Naive B cell (primary cell): ENCODE measurements at regions not wholly inside any gene's neighbourhood (a gene's known extent, or its start where the extent isn't known, plus 50 kb on each side); places are given as distances from the start of the nearest gene placed in this dataset.

Experiments
- ATAC-seq, 2 donors: fragments of 150-1000 bp; cut with Tn5 transposase; 2 replicates each; pipeline ENCODE4 v1.10.0; 2021; ENCODE audit warnings: low read depth in 2 of 2, mild to moderate bottlenecking in 2 of 2, moderate library complexity in 2 of 2
- DNase-seq: peaks from one replicate; pipeline ENCODE4 v3.0.0; 2022
- H3K27ac Mint-ChIP-seq, 6 donors: one replicate each; pipeline ENCODE4 v1.8.0; 2020 to 2022; ENCODE audit warnings: mild to moderate bottlenecking in 6 of 6, mixed read lengths in 6 of 6, moderate library complexity in 5 of 6, inconsistent platforms in 2 of 6
- H3K27me3 Mint-ChIP-seq, 3 donors: one replicate each; pipeline ENCODE4 v1.8.0; 2021 to 2022; ENCODE audit warnings: mixed read lengths in 3 of 3, mild to moderate bottlenecking in 1 of 3
- H3K36me3 Mint-ChIP-seq, 2 donors: one replicate each; pipeline ENCODE4 v1.8.0; 2020 to 2022; ENCODE audit warnings: mixed read lengths in 2 of 2, inconsistent platforms in 1 of 2, mild to moderate bottlenecking in 1 of 2
- H3K4me1 Mint-ChIP-seq, 3 donors: one replicate each; pipeline ENCODE4 v1.8.0; 2020 to 2022; ENCODE audit warnings: mixed read lengths in 3 of 3, inconsistent platforms in 1 of 3, mild to moderate bottlenecking in 1 of 3, moderate library complexity in 1 of 3
- H3K4me3 Mint-ChIP-seq, 8 donors: one replicate each; pipeline ENCODE4 v1.8.0; 2020 to 2022; ENCODE audit warnings: mild to moderate bottlenecking in 8 of 8, mixed read lengths in 8 of 8, moderate library complexity in 8 of 8, inconsistent platforms in 2 of 8
- H3K9me3 Mint-ChIP-seq, 7 donors: one replicate each; pipeline ENCODE4 v1.8.0; 2020 to 2022; ENCODE audit warnings: mixed read lengths in 7 of 7, mild to moderate bottlenecking in 5 of 7, inconsistent platforms in 2 of 7, moderate library complexity in 1 of 7

DNA sequence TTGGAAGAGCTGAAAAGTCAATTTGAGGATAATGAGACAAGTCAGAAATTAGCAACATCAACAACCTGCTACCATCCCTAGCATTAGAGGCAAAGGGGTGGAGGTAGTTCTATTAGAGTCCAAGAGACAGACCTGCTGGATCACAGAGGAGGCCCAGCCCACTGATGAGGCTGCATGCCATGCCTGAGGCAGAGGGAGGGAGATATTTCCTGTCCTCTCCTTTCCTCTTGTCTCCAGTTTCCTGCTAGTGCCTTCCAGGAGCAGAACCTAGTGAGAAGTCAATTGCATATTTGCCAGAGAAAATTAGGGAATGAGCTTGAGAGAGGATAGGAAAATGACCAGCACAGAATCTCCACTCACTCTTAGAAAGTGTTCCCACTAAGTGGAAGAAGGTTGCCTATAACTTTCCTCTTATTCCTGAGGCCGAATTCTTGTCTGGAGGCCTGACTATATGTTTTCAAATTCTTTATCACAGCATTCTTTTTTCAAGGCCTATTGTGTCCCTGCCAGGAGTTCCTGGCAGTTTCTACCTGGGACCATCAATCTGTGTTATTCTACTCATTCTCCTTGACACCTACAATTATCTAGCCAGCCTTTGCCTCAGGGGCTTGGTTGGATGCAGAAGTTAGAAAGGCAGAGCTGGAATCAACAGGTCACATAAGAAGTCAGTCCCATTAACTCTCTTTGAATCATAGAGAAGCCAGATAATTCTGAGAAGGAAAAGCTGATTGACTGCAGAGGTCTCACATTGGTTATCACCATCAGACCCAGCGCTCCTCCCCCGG, 121.9 kb downstream of the EMP1 start:
- peaks cover 7 to 25% (median 16%) of the 10 kb centered on the region in 3 donors for H3K27me3 Mint-ChIP-seq
- DNase-seq: no peak
- no peaks in the 10 kb centered on the region for H3K4me1 Mint-ChIP-seq
- no peaks in the 10 kb centered on the region for H3K36me3 Mint-ChIP-seq
- H3K9me3 Mint-ChIP-seq: peaks cover 0 to 9% (median 5%) of the 10 kb centered on the region in 7 donors
- H3K4me3 Mint-ChIP-seq: no peak overlapping the region
- no peak for ATAC-seq
- H3K27ac Mint-ChIP-seq: no peak overlapping the region

DNA sequence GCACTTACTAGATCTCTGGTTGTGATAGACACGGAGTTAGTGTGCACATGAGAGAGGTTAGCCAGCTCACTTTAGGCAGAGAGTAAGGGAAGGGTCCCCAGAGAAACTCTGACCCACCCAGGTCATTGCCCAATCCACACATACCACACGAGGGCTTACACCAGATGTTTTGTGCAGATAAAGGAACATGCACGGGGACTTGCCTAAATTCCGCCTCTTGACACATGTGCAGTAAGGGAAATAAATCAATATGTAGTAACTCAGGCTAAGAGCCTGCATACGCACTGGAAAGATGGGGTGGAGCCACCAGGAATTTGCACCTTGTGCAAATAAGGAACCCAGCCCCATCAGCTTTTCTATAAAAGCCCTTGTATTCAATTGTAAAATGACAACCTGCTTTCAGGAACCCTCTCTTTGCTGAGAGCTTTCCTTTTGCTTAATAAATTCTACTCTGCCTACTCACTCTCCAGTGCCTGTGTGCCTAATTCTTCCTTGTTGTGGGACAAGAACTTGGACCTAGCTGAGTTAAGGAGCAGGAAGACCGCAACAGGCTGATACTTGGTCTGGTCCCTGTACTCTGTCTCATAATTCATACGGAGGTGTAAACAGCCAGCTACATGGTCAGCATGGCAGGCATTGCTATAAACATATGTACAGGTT, 120.2 kb downstream of the EMP1 start:
- no peak overlapping the region for H3K4me3 Mint-ChIP-seq
- H3K27ac Mint-ChIP-seq: no peak overlapping the region
- ATAC-seq (no peak), DNase-seq (no peak)
- no peaks in the 10 kb centered on the region for H3K4me1 Mint-ChIP-seq
- H3K27me3 Mint-ChIP-seq: peaks cover 14 to 29% (median 20%) of the 10 kb centered on the region in 3 donors
- H3K36me3 Mint-ChIP-seq: no peaks in the 10 kb centered on the region
- peaks cover 0 to 9% (median 5%) of the 10 kb centered on the region in 7 donors for H3K9me3 Mint-ChIP-seq

DNA sequence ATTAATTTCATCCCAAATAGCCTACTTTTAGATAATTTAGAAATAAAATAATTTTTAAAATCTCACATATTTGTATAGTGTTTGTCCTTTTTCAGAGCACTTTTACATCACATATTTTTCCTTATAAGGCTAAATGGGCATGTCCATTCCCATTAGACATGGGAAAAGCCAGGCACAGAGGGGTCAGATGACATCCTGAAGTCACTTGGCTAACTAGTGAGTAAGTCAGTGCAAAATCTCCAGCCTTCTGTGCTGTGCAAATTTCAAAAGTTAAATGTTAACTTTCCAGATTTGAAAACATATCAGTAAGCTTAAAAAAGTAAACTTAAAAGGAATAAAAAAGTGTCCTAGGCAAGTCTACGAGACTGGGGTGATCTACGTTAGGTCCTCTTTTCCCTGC, 117.4 kb downstream of the EMP1 start:
- Mint-ChIP-seq H3K4me3 (no peak overlapping the region), H3K27ac (no peak overlapping the region), H3K4me1 (no peaks in the 10 kb centered on the region), H3K27me3 (peaks cover 14 to 23% (median 14%) of the 10 kb centered on the region in 3 donors), H3K36me3 (no peaks in the 10 kb centered on the region), H3K9me3 (peaks cover 0 to 9% (median 5%) of the 10 kb centered on the region in 7 donors)
- DNase-seq (no peak), ATAC-seq (no peak)

DNA sequence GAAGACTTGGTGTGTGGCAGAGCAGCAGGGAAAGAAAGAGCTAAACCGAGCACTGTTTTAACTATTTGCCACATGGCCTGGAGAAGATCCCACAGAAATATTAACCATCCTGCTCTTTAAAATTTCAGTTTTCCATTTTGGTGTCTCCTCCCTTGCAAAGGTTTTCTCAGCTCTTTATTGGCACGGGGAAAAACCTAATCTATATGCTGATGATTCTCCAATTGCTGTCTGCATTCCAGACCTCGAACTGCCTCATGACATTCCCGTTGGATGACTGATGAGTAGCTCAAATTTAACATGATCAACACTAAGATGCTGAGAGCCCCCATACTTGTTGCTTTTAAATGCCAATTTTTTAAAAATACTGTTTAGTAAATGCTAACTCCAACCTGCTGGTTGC, 115.0 kb downstream of the EMP1 start:
- peaks cover 0 to 2% (median 0%) of the 10 kb centered on the region in 7 donors for H3K9me3 Mint-ChIP-seq
- no peaks in the 10 kb centered on the region for H3K36me3 Mint-ChIP-seq
- no peak overlapping the region for H3K27ac Mint-ChIP-seq
- ATAC-seq (no peak), DNase-seq (no peak)
- H3K4me1 Mint-ChIP-seq: no peaks in the 10 kb centered on the region
- H3K27me3 Mint-ChIP-seq: peaks cover 5 to 32% (median 14%) of the 10 kb centered on the region in 3 donors
- no peak overlapping the region for H3K4me3 Mint-ChIP-seq

DNA sequence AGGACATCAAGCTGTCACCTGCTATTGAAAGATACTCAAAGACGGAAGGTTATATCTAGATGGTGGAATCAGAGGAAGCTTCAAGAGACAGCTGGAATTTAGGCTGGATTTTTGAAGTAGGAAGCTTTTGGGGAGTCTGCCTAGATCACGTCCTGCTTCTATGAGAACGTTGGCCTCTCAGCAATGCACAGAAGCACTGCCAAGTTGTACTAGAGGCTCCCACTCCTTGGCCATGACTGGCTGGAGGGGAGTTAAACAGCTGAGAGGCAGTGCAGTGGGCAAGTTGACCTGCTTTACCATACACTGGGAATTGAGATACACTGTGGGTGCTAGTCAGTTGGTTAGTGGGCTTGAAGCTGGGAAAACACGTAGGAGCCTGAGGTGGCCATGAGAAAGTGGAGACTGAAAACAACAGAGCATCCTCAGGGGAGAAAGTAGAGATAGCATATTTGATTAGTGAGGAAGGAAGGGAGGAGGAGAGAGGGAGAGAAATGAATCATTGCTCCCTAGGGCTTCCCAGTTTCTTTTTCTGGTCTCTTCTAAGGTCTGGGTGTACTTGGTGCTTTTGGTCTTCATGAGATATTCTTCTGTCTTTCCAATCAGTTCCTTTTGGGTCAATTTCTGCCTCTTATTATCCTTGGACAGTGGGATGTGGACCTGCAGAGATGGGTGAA, 110.8 kb downstream of the EMP1 start:
- ATAC-seq (no peak), DNase-seq (no peak)
- peaks cover 3 to 23% (median 20%) of the 10 kb centered on the region in 3 donors for H3K27me3 Mint-ChIP-seq
- no peak overlapping the region for H3K4me3 Mint-ChIP-seq
- H3K27ac Mint-ChIP-seq: no peak overlapping the region
- H3K4me1 Mint-ChIP-seq: no peaks in the 10 kb centered on the region
- peaks cover 0 to 4% (median 0%) of the 10 kb centered on the region in 7 donors for H3K9me3 Mint-ChIP-seq
- H3K36me3 Mint-ChIP-seq: no peaks in the 10 kb centered on the region

DNA sequence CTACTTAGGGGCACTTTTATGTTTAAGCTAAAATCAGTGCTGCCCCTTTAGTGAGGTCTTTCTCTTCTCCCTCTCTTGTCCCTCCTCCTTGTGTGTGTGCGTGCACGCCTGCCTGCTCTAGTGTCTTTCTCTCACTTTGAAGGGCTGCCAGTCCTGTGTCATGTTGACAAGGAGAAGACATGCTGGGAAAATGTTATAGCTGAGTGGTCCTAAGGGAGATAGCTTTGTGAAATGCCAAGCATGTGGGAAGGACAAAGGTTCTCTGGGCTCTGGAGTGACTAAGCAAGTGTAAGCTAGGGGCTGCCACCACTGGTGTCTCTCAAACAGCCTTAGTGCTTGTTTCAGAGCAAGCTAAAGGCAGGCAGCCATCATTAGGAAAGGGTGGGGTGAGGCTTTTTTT, 108.4 kb downstream of the EMP1 start:
- H3K9me3 Mint-ChIP-seq: peaks cover 0 to 4% (median 0%) of the 10 kb centered on the region in 7 donors
- no peak for DNase-seq
- H3K27me3 Mint-ChIP-seq: peaks cover 3 to 33% (median 27%) of the 10 kb centered on the region in 3 donors
- H3K4me3 Mint-ChIP-seq: no peak overlapping the region
- H3K36me3 Mint-ChIP-seq: no peaks in the 10 kb centered on the region
- no peak for ATAC-seq
- no peak overlapping the region for H3K27ac Mint-ChIP-seq
- H3K4me1 Mint-ChIP-seq: no peaks in the 10 kb centered on the region

DNA sequence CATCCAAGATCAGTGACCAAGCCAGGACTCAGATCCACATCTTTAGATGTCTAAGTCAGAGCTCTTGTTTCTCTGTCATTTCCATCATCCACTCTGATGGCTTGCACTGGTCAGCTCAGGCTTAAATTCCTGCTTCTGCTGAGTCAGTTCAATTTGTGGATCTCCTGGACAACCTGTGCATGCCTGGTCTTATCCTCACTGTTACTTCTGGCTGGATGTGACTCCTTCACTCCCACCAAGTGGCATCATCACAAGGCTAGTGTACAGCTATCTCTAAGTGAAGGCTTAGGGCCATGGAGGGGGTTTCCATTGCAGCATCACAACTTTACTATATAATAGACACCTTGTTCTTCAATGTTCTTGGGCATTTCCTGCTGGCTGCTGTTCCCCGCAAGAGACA, 102.9 kb downstream of the EMP1 start:
- H3K27ac Mint-ChIP-seq: no peak overlapping the region
- H3K36me3 Mint-ChIP-seq: no peaks in the 10 kb centered on the region
- H3K4me3 Mint-ChIP-seq: no peak overlapping the region
- H3K4me1 Mint-ChIP-seq: no peaks in the 10 kb centered on the region
- DNase-seq (no peak), ATAC-seq (no peak)
- peaks cover 6 to 26% (median 24%) of the 10 kb centered on the region in 3 donors for H3K27me3 Mint-ChIP-seq
- peaks cover 0 to 4% (median 0%) of the 10 kb centered on the region in 7 donors for H3K9me3 Mint-ChIP-seq

DNA sequence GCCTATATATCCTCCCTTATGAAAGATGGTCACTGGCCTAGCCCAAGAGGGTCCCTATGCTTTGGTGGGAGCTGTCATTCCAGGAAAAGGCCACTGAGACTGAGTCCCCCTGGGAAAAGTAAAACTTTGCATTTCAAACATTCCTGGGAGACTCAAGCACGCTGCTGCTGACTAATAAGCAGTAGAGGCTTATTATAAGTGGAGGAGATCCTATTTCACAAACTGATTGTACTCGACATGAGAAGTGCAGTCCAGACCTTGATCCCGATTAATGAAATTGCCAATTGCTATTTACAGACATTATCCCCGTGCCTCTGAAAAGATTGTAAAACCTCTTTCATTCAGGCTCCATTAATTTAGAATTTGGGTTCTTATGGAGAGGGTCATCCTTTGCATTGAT, 96.6 kb downstream of the EMP1 start:
- Mint-ChIP-seq H3K27ac (no peak overlapping the region), H3K9me3 (no peaks in the 10 kb centered on the region), H3K36me3 (no peaks in the 10 kb centered on the region), H3K27me3 (peaks cover under 1 to 3% (median 2%) of the 10 kb centered on the region in 3 donors), H3K4me3 (no peak overlapping the region), H3K4me1 (no peaks in the 10 kb centered on the region)
- no peak for DNase-seq
- ATAC-seq: no peak

DNA sequence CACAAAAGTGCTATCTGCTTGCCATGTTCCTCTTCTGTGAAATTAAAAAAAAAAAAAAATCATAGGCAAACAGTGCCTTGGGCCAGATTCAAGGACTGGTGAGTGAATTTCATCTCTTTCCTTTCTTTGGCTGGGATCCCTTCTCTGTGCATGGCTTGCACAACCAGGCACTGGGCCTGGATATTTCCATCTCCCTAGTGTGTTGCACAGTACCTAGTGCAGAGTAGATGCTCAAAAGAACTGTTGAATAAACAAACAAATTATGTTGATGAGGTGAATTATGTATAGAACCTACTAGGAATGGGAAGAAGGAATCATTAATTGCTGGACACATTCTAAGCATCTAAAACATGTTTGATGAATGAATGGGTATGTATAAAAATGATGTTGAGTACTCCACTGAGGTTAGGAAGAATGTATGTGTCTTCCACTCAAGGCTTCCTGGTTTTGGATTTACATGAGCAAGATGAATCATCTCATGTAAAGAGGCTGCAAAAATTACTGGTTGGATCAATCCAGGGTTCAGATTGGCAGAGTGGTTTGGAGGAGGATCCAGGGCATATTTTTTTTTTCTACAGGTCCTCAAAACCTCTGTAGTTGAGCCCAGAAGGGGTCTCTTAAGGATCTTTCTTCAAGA, 93.2 kb downstream of the EMP1 start:
- Mint-ChIP-seq H3K9me3 (no peaks in the 10 kb centered on the region), H3K27me3 (no peaks in the 10 kb centered on the region), H3K36me3 (no peaks in the 10 kb centered on the region), H3K4me1 (no peaks in the 10 kb centered on the region), H3K27ac (peak overlapping the region in 1 of 6 donors; percentile 12), H3K4me3 (no peak overlapping the region)
- DNase-seq (no peak), ATAC-seq (no peak)

DNA sequence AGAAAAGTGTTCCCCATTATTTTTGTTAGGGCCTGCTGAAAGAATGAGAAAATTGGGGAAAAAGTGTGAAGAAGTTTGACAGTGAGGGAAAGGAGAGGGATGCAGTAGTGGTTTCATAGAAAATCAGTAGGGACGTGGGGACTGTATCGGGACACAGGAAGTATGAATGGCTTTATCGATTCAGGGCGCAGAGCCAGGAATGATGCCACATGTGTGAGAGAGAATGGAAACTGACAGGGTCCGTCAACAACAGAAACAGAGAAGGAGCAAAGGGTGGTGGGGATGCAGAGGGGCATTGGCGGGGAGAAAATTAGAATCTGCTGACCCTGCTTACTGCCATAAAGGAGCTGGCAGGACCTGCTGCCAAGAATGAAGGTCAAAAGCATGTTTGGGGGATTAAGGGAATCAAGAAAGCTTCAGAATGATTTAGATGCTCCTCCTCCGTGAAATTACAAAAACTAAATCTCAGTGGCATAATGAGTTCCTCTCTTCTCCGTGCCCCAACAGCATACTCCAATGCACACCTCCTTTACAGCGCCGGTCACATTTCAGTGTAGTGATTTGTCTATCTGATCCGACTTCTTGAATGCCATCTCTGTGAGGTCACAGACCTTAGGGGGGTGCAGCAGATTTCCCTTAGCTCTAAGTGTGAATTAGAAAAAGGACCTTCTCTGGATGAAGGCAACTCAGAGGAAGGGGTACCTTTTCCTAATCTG, 92.6 kb downstream of the EMP1 start:
- DNase-seq (no peak), ATAC-seq (no peak)
- Mint-ChIP-seq H3K36me3 (no peaks in the 10 kb centered on the region), H3K9me3 (no peaks in the 10 kb centered on the region), H3K27me3 (no peaks in the 10 kb centered on the region), H3K27ac (peak overlapping the region in 1 of 6 donors; percentile 18), H3K4me3 (no peak overlapping the region), H3K4me1 (no peaks in the 10 kb centered on the region)

DNA sequence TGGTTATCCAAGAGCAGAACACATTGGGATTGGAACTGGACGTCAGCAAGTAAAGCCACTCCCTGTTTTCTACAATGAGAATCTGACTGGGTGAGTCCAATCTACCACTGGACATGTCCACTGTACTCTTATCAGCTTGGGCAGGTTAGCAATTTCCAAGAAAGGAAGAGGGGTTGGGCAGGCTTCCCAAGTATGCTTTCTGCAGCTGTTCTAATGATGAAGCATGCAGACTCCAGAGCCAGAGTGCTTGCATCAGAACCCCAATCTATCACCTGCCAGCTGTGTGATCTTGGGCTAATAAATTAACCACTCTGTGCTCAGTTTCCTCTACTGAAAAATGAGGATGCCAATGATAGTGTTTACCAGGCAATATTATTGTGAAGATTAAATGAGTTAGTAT, 92.0 kb downstream of the EMP1 start:
- Mint-ChIP-seq H3K36me3 (no peaks in the 10 kb centered on the region), H3K27ac (no peak overlapping the region), H3K4me3 (no peak overlapping the region), H3K9me3 (no peaks in the 10 kb centered on the region), H3K4me1 (no peaks in the 10 kb centered on the region), H3K27me3 (no peaks in the 10 kb centered on the region)
- ATAC-seq: no peak
- DNase-seq: no peak

DNA sequence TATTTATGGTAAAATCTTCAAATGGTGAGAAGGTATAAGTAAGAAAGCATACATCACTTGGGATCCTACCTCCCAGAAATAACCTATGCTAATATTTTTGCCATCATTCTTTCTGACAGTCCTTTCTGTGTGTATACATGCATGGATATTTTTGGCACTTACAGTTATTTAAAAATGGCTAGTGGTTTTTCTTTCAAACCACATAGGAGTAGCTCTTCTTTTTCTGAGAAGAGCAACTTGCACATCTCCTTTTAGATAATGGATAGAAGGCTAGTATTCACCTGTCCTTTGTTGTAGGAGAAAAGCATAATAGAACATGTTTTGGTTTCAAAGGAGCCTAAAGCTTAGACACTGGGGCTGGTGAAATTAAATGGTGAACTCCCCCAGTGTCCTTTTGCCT, 87.3 kb downstream of the EMP1 start:
- peaks cover 0 to 3% of the 10 kb centered on the region in 2 donors for H3K36me3 Mint-ChIP-seq
- H3K27ac Mint-ChIP-seq: no peak overlapping the region
- no peak for ATAC-seq
- H3K4me1 Mint-ChIP-seq: peaks cover 0 to 4% (median 0%) of the 10 kb centered on the region in 3 donors
- H3K4me3 Mint-ChIP-seq: no peak overlapping the region
- H3K9me3 Mint-ChIP-seq: peaks cover 0 to 4% (median 0%) of the 10 kb centered on the region in 7 donors
- no peak for DNase-seq
- no peaks in the 10 kb centered on the region for H3K27me3 Mint-ChIP-seq

DNA sequence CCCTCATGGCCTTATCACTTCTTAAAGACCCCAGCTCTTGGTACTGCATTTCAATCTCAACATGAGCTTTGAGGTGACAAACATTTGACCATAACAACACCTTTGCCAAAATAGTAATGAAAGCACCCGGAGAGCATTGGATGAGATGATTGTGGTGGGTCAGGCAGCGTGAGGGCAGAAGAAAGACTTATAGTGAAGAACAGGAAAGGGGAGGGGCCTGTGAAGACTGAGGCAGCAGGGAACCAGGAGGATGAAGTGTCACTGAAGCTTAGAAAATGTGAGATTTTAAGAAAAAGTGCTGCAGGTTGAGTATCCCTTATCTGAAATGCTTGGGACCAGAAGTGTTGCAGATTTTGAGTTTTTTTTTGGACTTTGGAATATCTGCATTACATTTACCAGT, 86.3 kb downstream of the EMP1 start:
- peaks cover 0 to 4% (median 0%) of the 10 kb centered on the region in 7 donors for H3K9me3 Mint-ChIP-seq

More for the DNA sequence above, 86.3 kb downstream of the EMP1 start:
- H3K36me3 Mint-ChIP-seq: peaks cover 0 to 3% of the 10 kb centered on the region in 2 donors
- no peak overlapping the region for H3K27ac Mint-ChIP-seq
- ATAC-seq (no peak), DNase-seq (no peak)
- H3K27me3 Mint-ChIP-seq: peaks cover 0 to 6% (median 4%) of the 10 kb centered on the region in 3 donors
- H3K4me1 Mint-ChIP-seq: peaks cover 5 to 8% (median 6%) of the 10 kb centered on the region in 3 donors
- no peak overlapping the region for H3K4me3 Mint-ChIP-seq
